GM18507 (cell line): ENCODE measurements at regions not wholly inside any gene's neighbourhood (a gene's known extent, or its start where the extent isn't known, plus 50 kb on each side); places are given as distances from the start of the nearest gene placed in this dataset.

Experiments
- DNase-seq: peaks from one replicate; pipeline ENCODE4 v3.0.0; 2011; ENCODE audit warnings: low read depth; ENCODE audit not compliant: insufficient read length; ENCODE audit errors: extremely low spot score
- FAIRE-seq: peaks from 2 replicates; lab custom pipeline; 2011; peaks lifted over from hg19 to GRCh38; lab: Jason Lieb, UNC

GRCh38 chr5:159451197-159452052 lies 121.1 kb upstream of the IL12B start:
- no peak for DNase-seq
- FAIRE-seq: no peak

GRCh38 chr5:159452480-159453167 lies 122.3 kb upstream of the IL12B start:
- FAIRE-seq (no peak), DNase-seq (no peak)

GRCh38 chr5:159453209-159453608 lies 122.9 kb upstream of the IL12B start:
- DNase-seq (no peak), FAIRE-seq (no peak)

GRCh38 chr5:159456261-159456660 lies 126.0 kb upstream of the IL12B start:
- no peak for DNase-seq
- no peak for FAIRE-seq

- FAIRE-seq (peak; percentile 98), DNase-seq (peak; percentile 36)
Measured at GRCh38 chr5:159456722-159457465, 126.6 kb upstream of the IL12B start.

GRCh38 chr5:159458217-159458711 lies 128.0 kb upstream of the IL12B start:
- FAIRE-seq (peak; percentile 90), DNase-seq (peak; percentile 23)

GRCh38 chr5:159459132-159459627 lies 128.9 kb upstream of the IL12B start:
- no peak for DNase-seq
- no peak for FAIRE-seq

- DNase-seq (no peak), FAIRE-seq (peak; percentile 67)
Measured at GRCh38 chr5:159459951-159460538, 129.8 kb upstream of the IL12B start.

GRCh38 chr5:159463590-159464321 lies 133.5 kb upstream of the IL12B start:
- FAIRE-seq: no peak

GRCh38 chr5:159465604-159466003 lies 135.3 kb upstream of the IL12B start:
- FAIRE-seq (no peak), DNase-seq (no peak)

More at GRCh38 chr5:159463590-159464321, 133.5 kb upstream of the IL12B start:
- DNase-seq: no peak

GRCh38 chr5:159467666-159468065 lies 137.4 kb upstream of the IL12B start:
- DNase-seq (no peak), FAIRE-seq (no peak)

GRCh38 chr5:159469496-159470372 lies 139.4 kb upstream of the IL12B start:
- FAIRE-seq (peak; percentile 65), DNase-seq (no peak)

- FAIRE-seq: no peak
- no peak for DNase-seq
Measured at GRCh38 chr5:159471904-159472303, 141.6 kb upstream of the IL12B start.

- FAIRE-seq (no peak), DNase-seq (no peak)
Measured at GRCh38 chr5:159475026-159475425, 144.7 kb upstream of the IL12B start.

- no peak for FAIRE-seq
- no peak for DNase-seq
Measured at GRCh38 chr5:159478950-159479349, 148.7 kb upstream of the IL12B start.

- no peak for FAIRE-seq
- DNase-seq: no peak
Measured at GRCh38 chr5:159480849-159481248, 150.6 kb upstream of the IL12B start.

GRCh38 chr5:159481751-159482150 lies 151.5 kb upstream of the IL12B start:
- DNase-seq (no peak), FAIRE-seq (no peak)

GRCh38 chr5:159486836-159487235 lies 156.5 kb upstream of the IL12B start:
- no peak for DNase-seq
- no peak for FAIRE-seq
